ENCODE measurements at regions not wholly inside any gene's neighbourhood (a gene's known extent, or its start where the extent isn't known, plus 50 kb on each side); places are given as distances from the start of the nearest gene placed in this dataset.

GRCh38 chr1:181308098-181308497 lies 175.2 kb upstream of the CACNA1E start:
- 47 to 52% methylated on average over 3 of the region's 3 CpGs for WGBS, 2 donors
- H3K4me3 ChIP-seq (replicated peaks in 1 of 3): no peak overlapping the region
- no peaks in the 10 kb centered on the region for H3K9me3 ChIP-seq
- intact Hi-C loops (cut with DNase I): no loop called here
- H3K36me3 ChIP-seq: no peaks in the 10 kb centered on the region
- no peaks in the 10 kb centered on the region for H3K4me1 ChIP-seq
- TF ChIP-seq CTCF (IDR thresholded peaks at IDR 0.05) (no peak), POLR2A (IDR thresholded peaks at IDR 0.05) (no peak)
- no peak for DNase-seq
- no peak overlapping the region for H3K27ac ChIP-seq
- H3K27me3 ChIP-seq: no peaks in the 10 kb centered on the region

GRCh38 chr1:181310560-181310959 lies 172.8 kb upstream of the CACNA1E start:
- Histone ChIP-seq H3K4me3 (replicated peaks in 1 of 3) (no peak overlapping the region), H3K4me1 (no peaks in the 10 kb centered on the region), H3K9me3 (no peaks in the 10 kb centered on the region), H3K27ac (no peak overlapping the region), H3K27me3 (no peaks in the 10 kb centered on the region), H3K36me3 (no peaks in the 10 kb centered on the region)
- TF ChIP-seq POLR2A (IDR thresholded peaks at IDR 0.05) (no peak), CTCF (IDR thresholded peaks at IDR 0.05) (no peak)
- WGBS, 2 donors: 57 to 65% methylated on average over 2 of the region's 2 CpGs
- no peak for DNase-seq
- intact Hi-C loops (cut with DNase I): loop anchor here (10.0 kb wide), 1 partner anchor 114 kb away; no protein-coding TSS in a partner anchor

- intact Hi-C loops (cut with DNase I): loop anchor here (10.0 kb wide), 1 partner anchor 112 kb away; no protein-coding TSS in a partner anchor
- no peaks in the 10 kb centered on the region for H3K9me3 ChIP-seq
- no peak overlapping the region for H3K4me3 ChIP-seq (replicated peaks in 1 of 3)
- TF ChIP-seq CTCF (IDR thresholded peaks at IDR 0.05) (no peak), POLR2A (IDR thresholded peaks at IDR 0.05) (no peak)
- DNase-seq: no peak
- WGBS, 2 donors: 53 to 61% methylated on average over 4 of the region's 4 CpGs
- H3K36me3 ChIP-seq: no peaks in the 10 kb centered on the region
- peaks cover 0 to 9% of the 10 kb centered on the region in 2 donors for H3K4me1 ChIP-seq
- no peak overlapping the region for H3K27ac ChIP-seq
- peaks cover 7% of the 10 kb centered on the region for H3K27me3 ChIP-seq
These were observed 170.4 kb upstream of the CACNA1E start for GRCh38 chr1:181312946-181313345.

GRCh38 chr1:181313466-181313865 lies 169.9 kb upstream of the CACNA1E start:
- H3K27me3 ChIP-seq: peaks cover 7% of the 10 kb centered on the region
- no peak for TF ChIP-seq POLR2A (IDR thresholded peaks at IDR 0.05)
- no peak for TF ChIP-seq CTCF (IDR thresholded peaks at IDR 0.05)
- intact Hi-C loops (cut with DNase I): loop anchor here (10.0 kb wide), 1 partner anchor 111 kb away; no protein-coding TSS in a partner anchor

GRCh38 chr1:181314010-181314409 lies 169.3 kb upstream of the CACNA1E start:
- 84 to 85% methylated on average over 3 of the region's 3 CpGs for WGBS, 2 donors
- H3K4me1 ChIP-seq: peaks cover 5 to 14% of the 10 kb centered on the region in 2 donors
- H3K9me3 ChIP-seq: no peaks in the 10 kb centered on the region
- no peak overlapping the region for H3K4me3 ChIP-seq (replicated peaks in 1 of 3)
- no peaks in the 10 kb centered on the region for H3K36me3 ChIP-seq
- intact Hi-C loops (cut with DNase I): loop anchor here (10.0 kb wide), 1 partner anchor 111 kb away; no protein-coding TSS in a partner anchor
- H3K27ac ChIP-seq: no peak overlapping the region
- no peak for DNase-seq
- TF ChIP-seq CTCF (IDR thresholded peaks at IDR 0.05) (no peak), POLR2A (IDR thresholded peaks at IDR 0.05) (no peak)
- peaks cover 7% of the 10 kb centered on the region for H3K27me3 ChIP-seq

More at GRCh38 chr1:181313466-181313865, 169.9 kb upstream of the CACNA1E start:
- peaks cover 4 to 14% of the 10 kb centered on the region in 2 donors for H3K4me1 ChIP-seq
- no peaks in the 10 kb centered on the region for H3K9me3 ChIP-seq
- no peak for DNase-seq
- H3K36me3 ChIP-seq: no peaks in the 10 kb centered on the region
- H3K4me3 ChIP-seq (replicated peaks in 1 of 3): no peak overlapping the region
- WGBS, 2 donors: 86 to 88% methylated on average over 2 of the region's 2 CpGs
- no peak overlapping the region for H3K27ac ChIP-seq

All from thyroid gland (tissue), 4 donors.